H1 (cell line): ENCODE measurements at regions not wholly inside any gene's neighbourhood (a gene's known extent, or its start where the extent isn't known, plus 50 kb on each side); places are given as distances from the start of the nearest gene placed in this dataset.

ENCODE experiments used
- CTCF ChIP-seq, 3 experiments: IDR thresholded peaks; 1 replicate in 2 of 3; 2 replicates in 1 of 3; pipeline versions ENCODE4 v1.5.1 to v1.6.1; 2011; ENCODE audit warnings: low read length in 3 of 3, mild to moderate bottlenecking in 3 of 3, inconsistent platforms in 2 of 3, low read depth in 1 of 3, moderate library complexity in 1 of 3; ENCODE audit not compliant: insufficient read depth in 1 of 3; ENCODE audit errors: control extremely low read depth in 1 of 3
- RFX5 ChIP-seq: IDR thresholded peaks from 2 replicates; pipeline ENCODE4 v1.6.1; 2011; ENCODE audit warnings: low read depth, low read length, improper control_type of control experiment, borderline replicate concordance
- SIX5 ChIP-seq: IDR thresholded peaks from 2 replicates; pipeline ENCODE4 v1.6.1; 2011; ENCODE audit warnings: mild to moderate bottlenecking, low read depth, low read length

DNA sequence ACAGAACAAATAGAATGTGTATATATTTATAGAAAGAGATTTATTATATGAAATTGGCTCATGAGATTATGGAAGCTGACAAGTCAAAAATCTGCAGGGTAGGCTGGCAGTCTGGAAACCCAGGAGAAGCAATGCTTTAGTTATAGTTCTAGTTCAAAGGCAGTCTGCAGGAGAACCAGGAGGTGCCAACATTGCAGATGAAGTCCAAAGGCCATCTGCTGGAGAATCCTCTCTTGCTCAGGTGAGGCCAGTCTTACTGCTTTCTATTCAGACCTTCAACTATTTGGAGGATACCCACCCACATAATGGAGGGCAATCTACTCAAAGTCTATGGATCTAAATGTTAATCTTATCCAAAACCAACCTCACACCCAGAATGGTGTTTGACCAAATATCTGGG lies 75.9 kb upstream of the MRPS6 start:
- TF ChIP-seq SIX5 (no peak), RFX5 (no peak), CTCF (IDR thresholded peaks at IDR 0.05; ENCODE audit: control extremely low read depth in 1 of 3, insufficient read depth in 1 of 3, low read depth in 1 of 3, low read length in 3 of 3) (no peak)
